ENCODE measurements at regions not wholly inside any gene's neighbourhood (a gene's known extent, or its start where the extent isn't known, plus 50 kb on each side); places are given as distances from the start of the nearest gene placed in this dataset.

DNA sequence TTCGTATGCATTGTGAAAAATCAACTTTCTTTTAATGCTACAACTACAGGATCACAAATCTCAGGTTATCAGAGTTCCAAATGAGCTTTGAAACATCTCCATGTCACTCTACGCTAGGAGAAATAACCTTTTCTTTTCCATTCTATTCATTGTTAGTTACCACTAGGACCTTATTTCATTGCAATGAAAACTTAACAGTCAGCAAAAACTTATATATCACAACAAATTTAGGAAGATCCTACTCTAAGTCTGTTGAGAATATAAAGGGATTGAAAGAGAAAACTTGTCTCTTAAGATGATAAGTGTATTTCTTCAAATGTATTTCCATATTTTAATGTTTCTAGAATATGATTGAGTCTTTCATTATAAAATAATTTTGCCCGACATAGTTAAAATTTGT, 539.1 kb downstream of the TMTC2 start:
- no peaks in the 10 kb centered on the region for H3K4me1 Mint-ChIP-seq
- no peak for ATAC-seq (replicated peaks)
- H3K36me3 Mint-ChIP-seq = peaks cover 0 to 1% of the 10 kb centered on the region in 2 donors
- H3K27me3 Mint-ChIP-seq = no peaks in the 10 kb centered on the region
- no peak overlapping the region for H3K4me3 Mint-ChIP-seq
- peaks cover 6 to 12% of the 10 kb centered on the region in 2 donors for H3K9me3 Mint-ChIP-seq
- no peak overlapping the region for H3K27ac Mint-ChIP-seq
- no peak for DNase-seq

DNA sequence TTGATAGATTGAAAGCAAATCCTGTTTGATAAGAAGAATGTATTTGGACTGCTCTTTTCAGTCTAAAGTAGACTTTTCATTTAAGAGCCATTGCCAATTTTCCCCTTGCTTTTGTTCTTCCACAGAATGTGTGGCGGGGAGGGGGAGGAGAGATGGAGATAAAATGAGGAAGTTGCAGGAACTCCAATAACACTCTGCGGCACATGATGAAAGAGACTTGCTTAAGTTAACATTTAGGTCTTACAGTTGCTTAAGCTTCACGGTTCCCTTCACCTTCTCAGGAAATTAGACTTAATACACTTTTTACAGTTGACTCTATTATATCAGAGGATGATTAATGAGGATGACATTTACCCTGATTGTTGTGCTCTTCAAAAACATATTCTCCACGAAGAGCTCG, 537.3 kb downstream of the TMTC2 start:
- H3K9me3 Mint-ChIP-seq = peaks cover 5 to 6% of the 10 kb centered on the region in 2 donors
- H3K4me3 Mint-ChIP-seq = no peak overlapping the region
- DNase-seq (no peak), ATAC-seq (replicated peaks) (no peak)
- H3K36me3 Mint-ChIP-seq = peaks cover 0 to 1% of the 10 kb centered on the region in 2 donors
- no peaks in the 10 kb centered on the region for H3K27me3 Mint-ChIP-seq
- H3K4me1 Mint-ChIP-seq = no peaks in the 10 kb centered on the region
- no peak overlapping the region for H3K27ac Mint-ChIP-seq

DNA sequence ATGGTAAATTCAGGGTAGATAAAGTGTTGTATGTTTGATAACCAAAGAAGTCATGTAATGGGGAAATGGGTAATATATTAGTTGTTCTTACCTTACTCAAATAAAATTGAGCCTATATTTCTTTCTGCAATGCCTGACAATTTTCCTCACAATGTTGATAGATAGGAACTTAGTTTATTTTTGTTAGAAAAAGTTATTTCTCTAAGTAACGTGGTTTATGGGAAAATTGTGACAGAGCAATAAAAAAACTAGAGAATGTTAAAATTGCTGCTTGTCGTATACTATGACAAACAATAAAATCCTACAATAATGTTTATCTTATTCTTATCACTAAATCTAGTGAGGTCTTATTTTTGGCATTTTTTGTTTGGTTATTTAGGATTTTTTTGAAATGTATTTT, 534.1 kb downstream of the TMTC2 start:
- no peaks in the 10 kb centered on the region for H3K36me3 Mint-ChIP-seq
- H3K27ac Mint-ChIP-seq = no peak overlapping the region
- no peak overlapping the region for H3K4me3 Mint-ChIP-seq
- peaks cover 0 to 1% of the 10 kb centered on the region in 2 donors for H3K9me3 Mint-ChIP-seq
- DNase-seq (no peak), ATAC-seq (replicated peaks) (no peak)
- H3K4me1 Mint-ChIP-seq = no peaks in the 10 kb centered on the region
- H3K27me3 Mint-ChIP-seq = no peaks in the 10 kb centered on the region

DNA sequence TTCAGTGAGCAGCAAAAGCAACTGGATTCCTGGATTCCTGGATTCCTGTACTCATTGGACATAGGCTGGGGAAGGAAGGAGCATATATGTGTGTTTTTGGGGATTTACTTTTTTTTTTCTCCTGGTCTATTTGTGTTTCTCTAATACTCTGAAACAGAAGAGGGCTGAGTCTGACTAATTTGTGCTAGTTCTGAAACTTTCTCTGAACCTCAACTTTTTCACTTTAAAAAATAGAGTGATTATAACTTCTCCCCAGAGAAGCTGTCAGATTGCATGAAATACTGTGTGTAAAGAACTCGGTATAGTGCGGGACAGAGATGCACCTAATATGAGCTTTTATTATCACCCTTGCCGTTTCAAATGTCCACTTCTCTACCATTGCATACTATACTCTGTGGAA, 529.5 kb downstream of the TMTC2 start:
- Mint-ChIP-seq H3K4me1 (no peaks in the 10 kb centered on the region), H3K4me3 (no peak overlapping the region), H3K36me3 (no peaks in the 10 kb centered on the region), H3K27me3 (no peaks in the 10 kb centered on the region), H3K27ac (no peak overlapping the region), H3K9me3 (peaks cover 0 to 1% of the 10 kb centered on the region in 2 donors)
- no peak for ATAC-seq (replicated peaks)
- no peak for DNase-seq

DNA sequence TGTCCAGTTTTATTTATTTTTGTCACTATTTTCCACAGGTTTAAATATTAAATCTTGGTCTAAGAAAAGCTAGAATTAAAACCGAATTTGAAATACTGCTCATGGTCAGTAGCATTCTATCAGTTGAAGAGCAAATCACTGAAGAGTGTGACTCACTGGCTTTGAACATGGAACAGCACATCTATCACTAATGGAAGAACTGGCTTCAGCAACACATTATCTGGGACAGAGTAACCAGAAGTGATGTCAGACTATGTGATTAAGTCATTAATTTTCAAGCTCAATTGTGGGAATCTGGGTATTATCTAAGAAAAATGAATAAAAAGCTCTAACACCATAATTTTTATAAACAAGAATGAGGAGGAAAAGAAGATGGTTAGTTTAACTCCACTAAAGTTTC, 527.5 kb downstream of the TMTC2 start:
- ATAC-seq (replicated peaks) (no peak), DNase-seq (no peak)
- Mint-ChIP-seq H3K4me3 (no peak overlapping the region), H3K36me3 (no peaks in the 10 kb centered on the region), H3K9me3 (peaks cover 0 to 2% of the 10 kb centered on the region in 2 donors), H3K27ac (no peak overlapping the region), H3K27me3 (no peaks in the 10 kb centered on the region), H3K4me1 (no peaks in the 10 kb centered on the region)

DNA sequence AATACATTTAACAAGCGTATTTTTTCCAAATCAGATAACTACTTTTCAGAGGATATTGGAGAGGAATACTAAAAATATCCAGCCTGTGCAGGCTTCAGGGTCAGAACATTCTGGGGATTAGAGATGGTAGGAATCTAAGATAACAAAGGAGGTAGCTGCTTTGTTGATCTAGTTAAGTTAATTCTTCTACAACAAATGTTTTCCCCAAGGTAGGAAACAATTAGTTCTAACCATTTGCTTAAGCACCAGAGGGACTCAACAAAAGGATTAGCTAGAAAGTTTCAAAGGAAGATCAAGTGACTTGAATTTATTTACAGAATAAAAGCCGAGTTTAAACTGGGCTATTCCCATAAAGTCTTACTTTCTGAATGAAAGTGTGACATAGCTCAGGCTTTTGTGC, 524.2 kb downstream of the TMTC2 start:
- ATAC-seq (replicated peaks) (no peak), DNase-seq (no peak)
- no peak overlapping the region for H3K27ac Mint-ChIP-seq
- H3K4me3 Mint-ChIP-seq = no peak overlapping the region
- no peaks in the 10 kb centered on the region for H3K36me3 Mint-ChIP-seq
- H3K9me3 Mint-ChIP-seq = peaks cover under 1 to 2% of the 10 kb centered on the region in 2 donors
- no peaks in the 10 kb centered on the region for H3K27me3 Mint-ChIP-seq
- no peaks in the 10 kb centered on the region for H3K4me1 Mint-ChIP-seq

DNA sequence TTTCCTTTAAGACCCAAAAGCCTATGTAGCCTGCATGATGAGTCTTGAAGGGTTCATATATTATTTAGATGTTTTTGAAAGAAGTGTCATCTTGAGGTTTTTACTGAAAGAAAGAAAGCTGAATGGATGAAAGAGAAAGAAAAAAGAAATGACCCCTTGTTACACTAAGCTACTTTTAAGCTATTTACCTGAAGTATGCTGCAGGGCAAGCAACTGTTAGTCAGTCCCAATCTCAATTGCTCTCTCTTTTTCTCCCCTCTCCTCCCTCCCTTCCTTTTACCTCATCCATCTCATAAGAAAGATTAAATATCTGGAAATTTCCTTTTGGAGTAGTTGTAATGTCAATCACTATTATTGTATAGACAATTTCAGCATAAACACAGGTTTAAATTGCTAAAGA, 512.4 kb downstream of the TMTC2 start:
- no peak for DNase-seq
- Mint-ChIP-seq H3K4me3 (no peak overlapping the region), H3K9me3 (peaks cover 0 to 3% of the 10 kb centered on the region in 2 donors), H3K36me3 (no peaks in the 10 kb centered on the region), H3K4me1 (no peaks in the 10 kb centered on the region), H3K27me3 (no peaks in the 10 kb centered on the region), H3K27ac (no peak overlapping the region)
- ATAC-seq (replicated peaks) = no peak

DNA sequence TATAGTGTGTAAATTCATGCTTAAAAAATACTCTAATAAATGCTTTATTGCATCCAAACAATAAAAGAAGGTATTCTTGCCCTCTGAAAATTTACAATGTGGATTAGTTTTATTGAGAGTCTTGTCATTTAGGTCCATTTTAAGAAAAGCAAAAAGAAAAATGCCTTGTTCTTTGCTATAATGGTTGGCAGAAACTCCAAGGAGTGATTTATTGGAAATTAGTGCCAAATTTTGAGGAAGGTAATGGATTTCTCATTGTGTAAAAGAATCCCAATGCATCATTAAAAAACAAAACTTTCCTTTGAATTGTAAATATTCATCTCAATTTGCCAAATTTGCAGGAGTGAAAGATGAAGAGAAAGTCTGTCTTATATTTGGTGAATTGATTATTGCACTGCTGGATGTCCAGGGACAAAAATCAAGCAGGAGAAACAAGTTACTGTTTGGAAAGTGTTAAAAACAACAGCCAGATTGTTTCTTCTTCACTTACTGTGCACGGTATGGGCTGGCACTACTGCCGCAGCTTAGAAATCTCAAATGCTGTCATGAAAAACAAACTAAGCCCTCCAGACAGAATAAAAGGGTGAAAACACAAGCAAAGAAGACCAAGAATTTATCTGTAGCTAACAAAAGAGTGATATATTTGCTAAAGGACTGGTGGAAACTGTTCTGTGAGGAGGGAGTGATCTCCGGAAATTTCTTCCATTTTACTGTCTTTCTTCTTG, 511.7 kb downstream of the TMTC2 start:
- H3K9me3 Mint-ChIP-seq = peaks cover 0 to 3% of the 10 kb centered on the region in 2 donors
- H3K4me1 Mint-ChIP-seq = no peaks in the 10 kb centered on the region
- DNase-seq = no peak
- no peaks in the 10 kb centered on the region for H3K36me3 Mint-ChIP-seq
- no peaks in the 10 kb centered on the region for H3K27me3 Mint-ChIP-seq
- ATAC-seq (replicated peaks) = no peak
- H3K4me3 Mint-ChIP-seq = no peak overlapping the region
- no peak overlapping the region for H3K27ac Mint-ChIP-seq

DNA sequence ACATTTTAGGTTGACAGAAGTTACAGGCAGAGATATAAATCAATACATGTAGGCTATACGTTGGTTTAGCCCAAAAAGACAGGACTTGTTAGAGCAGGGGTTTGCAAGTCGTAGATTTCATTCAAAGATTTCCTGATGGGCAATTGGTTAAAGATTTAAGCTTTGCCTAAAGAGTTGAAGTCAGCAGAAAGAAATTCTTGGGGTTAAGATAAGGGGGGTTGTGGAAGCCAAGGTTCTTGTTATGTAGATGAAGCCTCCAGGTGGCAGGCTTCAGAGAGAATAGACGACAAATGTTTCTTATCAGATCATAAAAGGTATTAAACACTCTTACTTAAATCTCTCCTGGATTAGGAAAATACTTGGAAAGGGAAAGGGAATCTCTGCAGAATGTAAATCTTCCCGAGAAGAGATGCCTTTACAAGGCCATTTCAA, 510.8 kb downstream of the TMTC2 start:
- no peak overlapping the region for H3K27ac Mint-ChIP-seq
- H3K4me3 Mint-ChIP-seq = no peak overlapping the region
- no peaks in the 10 kb centered on the region for H3K36me3 Mint-ChIP-seq
- H3K9me3 Mint-ChIP-seq = peaks cover 0 to 3% of the 10 kb centered on the region in 2 donors
- no peaks in the 10 kb centered on the region for H3K27me3 Mint-ChIP-seq
- ATAC-seq (replicated peaks) (no peak), DNase-seq (no peak)
- no peaks in the 10 kb centered on the region for H3K4me1 Mint-ChIP-seq

DNA sequence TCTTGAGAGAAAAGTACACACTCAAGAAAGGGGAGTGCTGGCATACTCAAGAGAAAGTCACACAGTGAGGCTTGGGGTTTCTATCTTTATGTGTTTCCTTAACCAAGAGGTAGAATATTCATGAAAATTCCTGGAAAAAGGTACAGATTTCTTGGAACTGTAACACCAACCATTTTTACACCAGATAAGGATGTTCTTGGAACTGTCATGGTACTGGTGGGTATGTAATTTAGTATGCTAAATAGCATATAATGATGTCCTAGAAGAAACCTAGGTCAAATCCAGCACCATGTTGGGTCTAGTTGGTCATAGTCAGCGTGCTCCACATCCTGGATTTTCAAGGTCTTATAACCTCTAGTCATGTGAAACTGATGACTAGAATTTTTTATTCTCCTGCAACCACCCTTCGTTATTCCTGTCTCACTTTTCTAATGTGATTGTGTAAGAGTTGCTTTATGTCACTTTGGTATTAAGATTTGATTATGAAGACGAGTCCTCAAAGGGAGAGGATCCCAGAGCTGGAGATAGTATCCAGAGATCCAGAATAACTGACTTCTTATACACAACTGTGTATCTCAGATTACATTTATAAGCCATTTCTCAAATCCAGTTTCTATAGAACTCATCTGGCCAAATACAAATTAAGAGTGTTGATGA, 510.1 kb downstream of the TMTC2 start:
- no peak overlapping the region for H3K27ac Mint-ChIP-seq
- peaks cover 5 to 6% of the 10 kb centered on the region in 2 donors for H3K9me3 Mint-ChIP-seq
- no peak for DNase-seq
- no peak for ATAC-seq (replicated peaks)
- no peaks in the 10 kb centered on the region for H3K27me3 Mint-ChIP-seq
- no peaks in the 10 kb centered on the region for H3K4me1 Mint-ChIP-seq
- H3K36me3 Mint-ChIP-seq = no peaks in the 10 kb centered on the region
- H3K4me3 Mint-ChIP-seq = no peak overlapping the region

DNA sequence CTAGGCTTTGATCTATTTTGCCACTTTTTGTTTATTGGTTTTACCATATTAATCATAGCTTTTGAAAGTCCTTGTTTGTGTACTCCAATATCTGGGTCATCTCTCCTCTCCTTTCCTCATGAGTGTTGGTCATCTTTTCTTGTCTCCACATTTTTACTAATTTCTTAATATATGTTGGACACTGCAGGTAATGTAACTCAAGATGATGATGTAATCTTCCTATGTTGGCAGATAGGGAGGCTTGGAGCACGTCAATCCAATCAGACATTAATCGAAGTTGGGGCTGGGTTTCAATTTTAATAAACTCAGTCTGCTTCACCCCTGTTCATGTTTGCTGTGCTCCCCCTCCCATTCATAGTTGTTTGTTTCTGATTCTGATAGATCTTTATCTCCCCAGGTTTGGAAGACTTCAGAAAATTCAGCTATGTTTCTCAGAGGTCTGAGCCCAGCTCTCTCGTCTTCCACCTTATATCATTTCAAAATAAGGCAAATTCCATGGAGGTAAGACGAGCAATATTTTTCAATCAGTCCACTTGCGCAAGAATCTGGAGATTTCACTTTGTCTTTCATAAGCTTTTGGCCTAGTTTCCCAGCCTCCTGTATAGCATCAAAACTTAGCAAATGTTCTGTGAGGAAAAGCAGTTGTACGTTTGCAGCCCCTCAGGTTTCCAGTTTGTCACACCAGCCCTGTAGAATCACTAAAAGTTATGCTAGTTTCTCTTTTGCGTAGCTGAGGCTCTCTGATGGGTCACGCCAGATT, 504.1 kb downstream of the TMTC2 start:
- ATAC-seq (replicated peaks) = no peak
- H3K9me3 Mint-ChIP-seq = peaks cover 6 to 7% of the 10 kb centered on the region in 2 donors

DNA sequence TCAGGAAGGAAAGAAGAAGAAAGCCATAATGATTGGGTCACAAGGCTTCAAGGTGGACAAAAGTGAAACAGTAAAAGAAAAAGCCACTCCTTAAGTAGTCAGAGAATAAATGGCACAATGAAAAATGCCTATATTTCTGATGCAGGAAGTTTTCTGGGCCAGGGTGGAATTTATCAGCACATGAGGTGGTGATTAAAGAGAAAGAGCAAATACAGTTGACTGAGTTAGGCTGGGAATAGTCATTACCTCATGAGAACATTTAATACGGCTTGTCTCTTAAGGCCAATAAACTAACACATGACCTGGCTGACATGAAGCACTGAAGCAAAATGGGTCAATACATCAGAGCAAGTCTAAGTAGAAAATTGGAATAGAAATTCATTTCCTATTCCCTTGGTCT, 499.7 kb downstream of the TMTC2 start:
- Mint-ChIP-seq H3K27me3 (no peaks in the 10 kb centered on the region), H3K36me3 (no peaks in the 10 kb centered on the region), H3K27ac (no peak overlapping the region), H3K4me3 (no peak overlapping the region), H3K4me1 (no peaks in the 10 kb centered on the region), H3K9me3 (peaks cover 0 to 5% of the 10 kb centered on the region in 2 donors)
- DNase-seq = no peak
- ATAC-seq (replicated peaks) = no peak

More for the DNA sequence above, 504.1 kb downstream of the TMTC2 start:
- H3K36me3 Mint-ChIP-seq = no peaks in the 10 kb centered on the region
- no peak for DNase-seq
- H3K27ac Mint-ChIP-seq = no peak overlapping the region
- H3K4me1 Mint-ChIP-seq = no peaks in the 10 kb centered on the region
- H3K4me3 Mint-ChIP-seq = no peak overlapping the region
- H3K27me3 Mint-ChIP-seq = no peaks in the 10 kb centered on the region

DNA sequence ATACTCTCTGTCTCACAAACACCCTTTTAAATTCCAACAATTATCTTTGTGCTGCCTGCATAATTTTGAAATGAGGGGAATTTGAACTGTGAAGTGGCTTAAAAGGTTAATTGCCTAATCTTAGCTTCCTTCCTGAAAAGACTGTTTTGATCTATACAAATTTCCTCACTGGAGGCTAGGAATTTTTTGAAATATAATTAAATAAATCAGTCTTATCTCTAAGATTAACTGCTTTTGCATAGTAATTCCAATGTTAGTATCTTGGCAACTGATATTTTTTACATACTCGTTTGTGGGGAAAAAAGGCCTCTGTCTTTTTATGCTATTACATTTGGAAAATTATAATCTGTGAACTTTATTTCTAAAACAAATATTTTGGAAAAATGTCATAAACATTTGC, 498.5 kb downstream of the TMTC2 start:
- no peak for ATAC-seq (replicated peaks)
- no peaks in the 10 kb centered on the region for H3K4me1 Mint-ChIP-seq
- DNase-seq = no peak
- no peak overlapping the region for H3K27ac Mint-ChIP-seq
- no peak overlapping the region for H3K4me3 Mint-ChIP-seq
- peaks cover 0 to 5% of the 10 kb centered on the region in 2 donors for H3K9me3 Mint-ChIP-seq
- no peaks in the 10 kb centered on the region for H3K36me3 Mint-ChIP-seq
- H3K27me3 Mint-ChIP-seq = no peaks in the 10 kb centered on the region
